ENCODE measurements at regions not wholly inside any gene's neighbourhood (a gene's known extent, or its start where the extent isn't known, plus 50 kb on each side); places are given as distances from the start of the nearest gene placed in this dataset.

- POLR2A ChIA-PET: no interaction called here
These were observed 62.4 kb downstream of the CLDN17 start for GRCh38 chr21:30104241-30104640.

GRCh38 chr21:30102871-30103270 is 63.7 kb downstream of the CLDN17 start:
- ATAC-seq: no peak
- ChIA-PET RAD21 (ENCODE audit: unreplicated experiment) (no interaction called here), CTCF (no interaction called here), POLR2A (no interaction called here), SMC1A (ENCODE audit: uncharacterized antibody, unreplicated experiment) (interaction anchor here (0.6 kb wide), 1 partner anchor 929 kb away, joined by 3 read pairs; no protein-coding TSS in a partner anchor)
- Histone ChIP-seq H3K27ac (ENCODE audit: control insufficient read depth, insufficient read depth) (no peak overlapping the region), H3K4me1 (ENCODE audit: control insufficient read depth, insufficient read depth, low read length) (no peaks in the 10 kb centered on the region), H3K4me2 (ENCODE audit: control insufficient read depth, insufficient read depth) (no peak overlapping the region), H3K9ac (ENCODE audit: control insufficient read depth, insufficient read depth, low read length) (no peak overlapping the region), H3K4me3 (no peak overlapping the region), H2AFZ (ENCODE audit: control insufficient read depth, low read depth, low read length) (no peak overlapping the region), H3K79me2 (ENCODE audit: control insufficient read depth, insufficient read depth, low read length) (no peaks in the 10 kb centered on the region), H4K20me1 (ENCODE audit: control insufficient read depth, insufficient read depth) (no peaks in the 10 kb centered on the region), H3K9me3 (replicated peaks; ENCODE audit: control insufficient read depth, insufficient read depth, low read length) (no peaks in the 10 kb centered on the region), H3K36me3 (ENCODE audit: control insufficient read depth in 2 of 2, insufficient read depth in 2 of 2, low read length in 1 of 2) (no peaks in the 10 kb centered on the region), H3K27me3 (replicated peaks in 1 of 2; ENCODE audit: control insufficient read depth in 2 of 2, insufficient read depth in 2 of 2, low read length in 1 of 2) (no peaks in the 10 kb centered on the region)
- intact Hi-C loops (cut with micrococcal nuclease; ENCODE audit: unreplicated experiment): no loop called here
- no peak for DNase-seq (ENCODE audit: low read depth, low spot score)
- FAIRE-seq: no peak
- in situ Hi-C loops (cut with MboI): no loop called here
- WGBS (ENCODE audit: insufficient coverage, insufficient replicate concordance, low lambda C conversion rate, missing lambda C conversion rate): 13% methylated on average over 5 of the region's 5 CpGs
- BruUV-seq (replicated peaks): no TSS peak
- no peak for TF ChIP-seq EP300 (IDR thresholded peaks at IDR 0.05; ENCODE audit: borderline replicate concordance in 1 of 2, control insufficient read depth in 1 of 2, low read depth in 2 of 2, low read length in 2 of 2)
- TF ChIP-seq CHD4 (IDR thresholded peaks at IDR 0.05): no peak
- no peak for TF ChIP-seq SREBF2 (IDR thresholded peaks at IDR 0.05; ENCODE audit: low read length)
- TF ChIP-seq NFXL1 (IDR thresholded peaks at IDR 0.05; ENCODE audit: borderline replicate concordance): no peak
- TF ChIP-seq PRDM15 (CRISPR knock-in tag; IDR thresholded peaks at IDR 0.05): no peak
- TF ChIP-seq SMARCA5 (IDR thresholded peaks at IDR 0.05): no peak
- TF ChIP-seq HDGF (IDR thresholded peaks at IDR 0.05): no peak

More at GRCh38 chr21:30104241-30104640, 62.4 kb downstream of the CLDN17 start:
- Histone ChIP-seq H3K36me3 (ENCODE audit: control insufficient read depth in 2 of 2, insufficient read depth in 2 of 2, low read length in 1 of 2) (no peaks in the 10 kb centered on the region), H3K9me3 (replicated peaks; ENCODE audit: control insufficient read depth, insufficient read depth, low read length) (no peaks in the 10 kb centered on the region), H2AFZ (ENCODE audit: control insufficient read depth, low read depth, low read length) (no peak overlapping the region), H3K4me2 (ENCODE audit: control insufficient read depth, insufficient read depth) (no peak overlapping the region), H4K20me1 (ENCODE audit: control insufficient read depth, insufficient read depth) (no peaks in the 10 kb centered on the region), H3K4me1 (ENCODE audit: control insufficient read depth, insufficient read depth, low read length) (no peaks in the 10 kb centered on the region), H3K27me3 (replicated peaks in 1 of 2; ENCODE audit: control insufficient read depth in 2 of 2, insufficient read depth in 2 of 2, low read length in 1 of 2) (no peaks in the 10 kb centered on the region), H3K27ac (ENCODE audit: control insufficient read depth, insufficient read depth) (no peak overlapping the region), H3K79me2 (ENCODE audit: control insufficient read depth, insufficient read depth, low read length) (no peaks in the 10 kb centered on the region), H3K9ac (ENCODE audit: control insufficient read depth, insufficient read depth, low read length) (no peak overlapping the region), H3K4me3 (no peak overlapping the region)
- intact Hi-C loops (cut with micrococcal nuclease; ENCODE audit: unreplicated experiment): no loop called here
- no peak for TF ChIP-seq SREBF2 (IDR thresholded peaks at IDR 0.05; ENCODE audit: low read length)
- no peak for TF ChIP-seq TCF12 (IDR thresholded peaks at IDR 0.05; ENCODE audit: low read depth, low read length)
- TF ChIP-seq SIN3A (IDR thresholded peaks at IDR 0.05; ENCODE audit: low read depth, low read length): no peak
- no peak for TF ChIP-seq RAD21 (IDR thresholded peaks at IDR 0.05; ENCODE audit: insufficient read depth, low read depth, low read length)
- TF ChIP-seq IRF5 (IDR thresholded peaks at IDR 0.05; ENCODE audit: borderline replicate concordance): no peak
- TF ChIP-seq EGR1 (IDR thresholded peaks at IDR 0.05; ENCODE audit: borderline replicate concordance in 1 of 2, low read depth in 2 of 2, low read length in 2 of 2): no peak
- no peak for TF ChIP-seq SUPT20H (IDR thresholded peaks at IDR 0.05; ENCODE audit: borderline replicate concordance, control insufficient read depth, low read depth, low read length)
- no peak for TF ChIP-seq ZZZ3 (IDR thresholded peaks at IDR 0.05; ENCODE audit: control insufficient read depth, insufficient read length, low read depth)
- SMC1A ChIA-PET (ENCODE audit: uncharacterized antibody, unreplicated experiment): no interaction called here
- WGBS (ENCODE audit: insufficient coverage, insufficient replicate concordance, low lambda C conversion rate, missing lambda C conversion rate): 2% methylated on average over 2 of the region's 2 CpGs
- no peak for DNase-seq (ENCODE audit: low read depth, low spot score)
- ATAC-seq: no peak
- CTCF ChIA-PET: no interaction called here
- BruUV-seq (replicated peaks): no TSS peak
- FAIRE-seq: no peak
- in situ Hi-C loops (cut with MboI): no loop called here
- RAD21 ChIA-PET (ENCODE audit: unreplicated experiment): no interaction called here
